Superior temporal gyrus (tissue), 1 donor: ENCODE measurements at regions not wholly inside any gene's neighbourhood (a gene's known extent, or its start where the extent isn't known, plus 50 kb on each side); places are given as distances from the start of the nearest gene placed in this dataset.
"Not testable (repeated sequence)": the region's sequence is repeated elsewhere in the genome, so short reads cannot be mapped to it uniquely, and the experiment has no call there.

Experiments used
- DNase-seq: peaks from one replicate; pipeline ENCODE4 v3.0.0-alpha.2; 2016; ENCODE audit errors: extremely low spot score

DNA sequence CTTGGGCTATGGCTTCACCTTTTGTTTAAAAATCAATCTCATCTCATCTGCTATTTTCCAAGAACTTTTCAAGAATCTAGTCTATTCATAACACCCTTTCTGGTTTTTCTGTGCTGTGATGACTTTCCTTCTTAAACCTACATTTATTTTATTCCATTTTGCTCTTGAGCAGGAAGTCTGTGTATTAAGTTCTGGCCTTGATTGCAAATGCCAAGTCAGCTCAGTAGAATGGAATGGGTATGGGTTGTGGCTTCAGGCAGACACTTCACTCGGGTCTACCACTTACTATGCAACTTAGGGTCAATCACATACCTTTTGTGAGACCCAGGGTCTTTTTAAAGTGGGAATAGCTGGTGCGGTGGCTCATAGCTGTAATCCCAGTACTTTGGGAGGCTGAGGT lies 522.3 kb downstream of the TRIML1 start:
- no peak for DNase-seq

DNA sequence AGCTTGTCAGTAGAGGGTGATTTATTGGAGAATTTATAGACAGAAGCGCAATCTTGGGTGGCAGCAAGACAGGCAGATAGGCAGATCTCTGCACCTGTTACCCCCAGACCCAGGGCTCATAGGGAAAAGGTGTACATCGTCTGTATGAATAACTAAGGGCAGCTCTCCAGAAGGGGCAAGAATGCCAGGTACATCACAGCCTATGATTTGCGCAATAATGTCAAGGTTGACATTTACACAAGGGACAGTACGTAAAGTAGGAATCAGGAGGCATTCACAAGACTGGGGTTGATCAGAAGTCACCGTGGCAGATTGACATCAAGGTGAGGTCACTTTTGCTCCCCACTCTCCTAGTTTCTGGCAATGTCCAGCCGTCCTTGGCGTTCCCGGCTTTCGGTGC lies 524.1 kb downstream of the TRIML1 start:
- DNase-seq: no peak

GRCh38 chr4:188665491-188666457 lies 526.5 kb downstream of the TRIML1 start:
- peak; percentile 74 for DNase-seq

GRCh38 chr4:188678691-188679090 lies 539.5 kb downstream of the TRIML1 start:
- not testable (repeated sequence) for DNase-seq

- no peak for DNase-seq
Measured at GRCh38 chr4:188680004-188680666, 540.9 kb downstream of the TRIML1 start.

- DNase-seq: no peak
Measured at GRCh38 chr4:188680667-188681063, 541.4 kb downstream of the TRIML1 start.

GRCh38 chr4:188682321-188682720 lies 543.1 kb downstream of the TRIML1 start:
- no peak for DNase-seq

- no peak for DNase-seq
Measured at GRCh38 chr4:188683571-188683970, 544.3 kb downstream of the TRIML1 start.

DNA sequence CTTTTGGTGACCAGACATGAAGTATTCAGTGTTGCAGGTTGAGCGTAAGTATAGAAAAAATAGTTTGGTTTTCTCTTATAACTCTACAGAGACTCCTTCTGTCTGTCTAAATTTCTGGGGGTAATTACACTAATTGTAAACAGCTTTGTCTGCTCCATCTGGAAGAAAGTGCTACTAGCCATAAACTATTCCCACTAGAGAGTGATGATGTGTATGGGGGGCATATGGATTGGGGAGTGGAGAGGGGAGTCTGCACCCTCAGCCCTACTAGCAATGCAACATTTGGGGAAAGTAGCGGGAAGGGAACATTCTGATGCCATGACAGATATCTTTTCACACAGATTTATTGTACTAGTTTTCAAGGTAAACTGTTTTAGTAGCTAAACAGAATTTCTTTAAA lies 549.7 kb downstream of the TRIML1 start:
- DNase-seq: no peak

DNA sequence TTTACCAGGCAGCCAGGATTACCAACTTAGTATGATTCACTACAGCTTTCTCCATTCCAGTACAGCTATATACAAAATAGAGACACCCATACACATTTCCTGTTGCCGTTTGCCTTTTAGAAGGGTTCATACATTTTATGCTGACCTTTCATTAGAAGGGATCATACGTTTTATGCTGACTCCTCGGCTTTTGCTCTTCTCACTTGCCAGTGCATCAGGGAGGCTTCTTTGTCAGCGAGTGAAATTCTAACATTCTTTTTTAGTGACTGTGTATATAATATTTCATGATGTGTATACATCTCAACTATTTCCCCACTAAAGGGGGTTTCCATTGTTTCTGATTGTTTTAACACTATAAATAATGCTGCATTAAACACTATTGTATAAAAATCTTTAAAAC lies 552.6 kb downstream of the TRIML1 start:
- no peak for DNase-seq

DNA sequence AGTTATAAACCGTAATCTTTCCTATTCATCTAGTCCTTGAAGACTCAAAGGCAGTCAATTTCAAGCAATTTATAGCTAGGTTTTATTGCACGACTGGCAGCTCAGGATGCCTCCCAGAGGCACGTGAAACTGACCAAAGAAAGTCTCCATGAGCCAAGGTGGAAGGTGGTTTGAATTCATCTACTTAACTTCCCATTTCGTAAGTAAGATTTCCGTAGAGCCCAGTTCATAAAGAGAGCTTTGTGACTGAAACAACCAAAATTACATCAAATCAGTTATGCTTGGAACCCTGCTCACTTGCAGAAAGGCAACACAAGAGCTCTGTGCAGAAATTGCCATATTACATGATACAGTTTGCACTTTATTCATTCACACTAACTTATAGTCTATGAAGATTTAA lies 556.0 kb downstream of the TRIML1 start:
- DNase-seq: no peak

DNA sequence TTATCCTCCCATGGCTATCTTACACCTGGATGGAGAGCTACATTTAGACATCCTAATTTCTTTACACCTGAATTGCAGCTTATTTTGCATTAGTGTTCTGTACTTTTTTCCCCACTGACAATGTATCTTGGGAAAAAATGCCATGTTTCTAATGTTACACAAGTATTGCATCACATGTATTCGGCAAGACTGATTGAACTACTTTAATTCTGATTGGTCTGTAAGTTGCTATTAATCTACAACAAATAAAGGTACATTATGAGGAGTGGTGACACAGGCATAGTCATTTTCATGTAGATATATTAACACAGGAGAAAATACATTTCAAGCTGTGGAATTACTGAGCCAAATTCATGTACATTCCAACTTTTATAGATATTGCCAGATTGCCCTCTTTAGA lies 558.0 kb downstream of the TRIML1 start:
- no peak for DNase-seq

DNA sequence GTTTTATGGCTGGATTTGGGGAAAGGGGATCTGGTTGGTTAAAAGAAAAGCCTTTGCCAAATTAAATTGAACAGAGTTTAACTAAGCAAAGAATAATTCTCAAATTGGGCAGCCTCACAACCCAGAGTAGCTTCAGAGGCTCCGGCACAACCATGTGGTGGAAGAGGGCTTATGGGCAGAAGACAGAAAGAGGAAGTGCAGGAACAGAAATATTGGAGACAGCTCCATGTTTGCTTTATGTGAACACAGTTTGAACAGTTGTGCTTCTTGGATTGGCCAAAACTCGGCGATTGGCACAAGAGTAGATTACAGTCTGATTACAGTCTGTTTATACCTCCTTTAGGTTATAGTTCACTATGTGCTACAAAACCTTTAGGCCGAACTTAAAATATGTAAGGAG lies 562.7 kb downstream of the TRIML1 start:
- no peak for DNase-seq

DNA sequence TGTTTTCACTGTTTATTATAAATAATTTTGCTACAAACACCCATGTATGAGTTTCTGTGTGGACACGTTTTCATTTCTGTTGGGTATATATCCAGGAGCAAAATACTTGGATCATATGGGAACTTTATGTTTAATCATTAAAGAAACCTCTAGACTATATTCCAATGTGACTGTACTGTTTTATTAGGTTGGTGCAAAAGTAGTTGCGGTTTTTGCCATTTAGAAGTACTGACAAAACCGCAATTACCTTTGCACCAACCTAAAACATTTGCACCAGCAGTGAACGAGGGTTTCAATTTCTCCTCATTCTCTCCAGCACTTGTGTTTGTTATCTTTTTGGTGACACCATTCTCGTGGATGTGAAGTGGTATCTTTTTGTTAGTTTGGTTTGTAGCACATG lies 565.0 kb downstream of the TRIML1 start:
- no peak for DNase-seq

- DNase-seq: no peak
Measured at GRCh38 chr4:188707036-188707435, 567.8 kb downstream of the TRIML1 start.

DNA sequence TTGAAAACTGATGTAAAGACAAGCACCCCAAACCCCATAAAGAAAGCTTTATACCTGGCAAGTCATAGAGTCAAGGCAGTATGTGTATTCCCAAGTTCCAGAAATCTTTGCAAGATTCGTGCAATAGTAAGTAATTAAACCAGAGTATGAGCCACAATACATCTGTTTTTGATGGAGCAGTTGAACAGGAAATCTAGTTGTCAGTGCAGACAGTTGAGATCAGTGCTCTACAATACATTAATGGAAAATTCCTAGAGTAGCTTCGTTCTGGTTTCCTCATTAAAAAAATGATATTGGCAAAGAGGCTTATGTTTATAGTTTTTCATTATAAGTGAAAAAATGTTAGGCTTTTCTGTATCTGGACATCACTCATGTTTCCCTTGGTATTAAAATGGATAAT lies 575.3 kb downstream of the TRIML1 start:
- no peak for DNase-seq

DNA sequence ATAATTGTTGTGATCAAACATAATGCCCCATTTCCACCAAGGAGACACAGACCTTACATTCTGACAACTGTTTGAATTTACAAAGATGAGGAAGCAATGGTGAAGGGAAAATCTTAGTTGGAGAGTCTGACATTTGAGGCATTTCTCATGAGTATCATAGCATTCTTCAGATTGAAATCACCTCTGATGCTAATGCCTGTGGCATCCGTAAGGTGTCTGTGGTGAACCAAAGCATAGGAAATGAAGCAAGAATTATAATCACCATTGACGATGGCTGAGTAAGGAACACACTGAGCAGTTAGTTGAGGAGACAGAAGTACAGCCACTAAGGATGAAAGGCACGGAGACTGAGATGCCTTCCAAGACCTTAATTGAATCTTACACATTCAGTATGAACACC lies 575.7 kb downstream of the TRIML1 start:
- no peak for DNase-seq

DNA sequence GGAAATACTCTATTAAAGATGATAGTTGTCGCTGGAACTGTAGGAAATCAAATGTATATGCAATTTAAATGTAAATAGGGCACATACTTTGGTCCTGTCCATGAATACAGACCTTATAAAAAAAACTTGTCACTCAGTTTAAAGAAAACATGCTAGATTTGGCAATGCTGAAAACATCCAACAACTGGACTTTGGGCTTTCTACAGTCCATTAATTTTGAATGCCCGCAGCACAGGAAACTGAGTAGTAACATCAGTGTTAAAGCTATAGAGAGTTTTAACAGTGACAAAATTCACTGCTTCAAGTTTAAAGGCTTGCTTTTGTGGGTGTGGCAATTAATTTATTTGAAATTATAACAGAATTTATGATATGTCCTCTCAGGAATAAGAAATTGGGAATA lies 578.4 kb downstream of the TRIML1 start:
- no peak for DNase-seq

- no peak for DNase-seq
Measured at GRCh38 chr4:188719794-188720193, 580.6 kb downstream of the TRIML1 start.

DNA sequence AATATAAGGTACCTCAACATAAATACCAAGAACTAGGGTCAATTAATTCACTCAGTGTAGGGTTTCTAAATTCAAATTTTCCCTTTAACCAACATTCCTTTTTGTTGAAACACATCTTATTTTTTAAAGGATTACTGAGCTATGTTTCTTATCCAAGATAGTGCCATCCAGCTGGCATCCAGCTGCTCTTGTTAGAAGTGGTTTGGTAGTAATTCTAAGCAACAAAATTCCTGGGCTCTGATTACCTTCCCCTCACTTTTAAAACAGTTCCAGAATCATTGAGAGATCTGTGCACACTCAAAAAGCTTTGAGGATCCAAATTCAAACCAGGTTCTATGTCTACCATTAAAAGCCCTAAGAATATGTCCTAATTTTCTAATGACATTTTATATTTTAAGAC lies 583.7 kb downstream of the TRIML1 start:
- no peak for DNase-seq

DNA sequence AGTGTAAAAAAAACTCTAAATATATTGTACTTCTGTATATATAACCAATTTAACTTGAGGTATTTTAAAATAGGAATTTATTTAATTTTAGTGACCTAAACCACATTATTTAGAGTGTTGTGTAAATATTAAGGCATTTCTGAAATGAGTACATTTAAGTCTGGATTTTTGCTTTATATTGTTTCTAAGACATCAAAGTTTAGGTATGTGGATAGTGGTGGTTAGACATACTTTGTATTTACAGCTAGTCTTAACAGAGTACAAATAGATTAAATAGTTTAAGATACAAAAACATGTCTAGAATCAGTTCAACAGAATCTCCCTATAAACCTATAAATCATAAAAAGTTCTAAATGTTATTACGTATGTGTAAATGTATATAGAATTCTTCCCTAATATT lies 588.5 kb downstream of the TRIML1 start:
- no peak for DNase-seq

GRCh38 chr4:188728359-188728758 lies 589.1 kb downstream of the TRIML1 start:
- DNase-seq: no peak

GRCh38 chr4:188732131-188732530 lies 592.9 kb downstream of the TRIML1 start:
- DNase-seq: no peak
